Progenitor cell of endocrine pancreas (in vitro differentiated cells): ENCODE measurements at regions not wholly inside any gene's neighbourhood (a gene's known extent, or its start where the extent isn't known, plus 50 kb on each side); places are given as distances from the start of the nearest gene placed in this dataset.
"Not testable (repeated sequence)": the region's sequence is repeated elsewhere in the genome, so short reads cannot be mapped to it uniquely, and the experiment has no call there.

Source experiments
- DNase-seq: peaks from one replicate; pipeline ENCODE4 v3.0.0; 2021; ENCODE audit warnings: low spot score; ENCODE audit not compliant: unreplicated experiment
- H3K27ac Mint-ChIP-seq: 2 replicates; pipeline ENCODE4 v1.8.0; 2021; ENCODE audit warnings: mild to moderate bottlenecking, moderate library complexity, mixed read lengths
- H3K27me3 Mint-ChIP-seq: 2 replicates; pipeline ENCODE4 v1.8.0; 2021; ENCODE audit warnings: mixed read lengths
- H3K36me3 Mint-ChIP-seq: 2 replicates; pipeline ENCODE4 v1.8.0; 2022; ENCODE audit warnings: mixed read lengths; ENCODE audit not compliant: insufficient read depth
- H3K4me1 Mint-ChIP-seq: 2 replicates; pipeline ENCODE4 v1.8.0; 2021; ENCODE audit warnings: low read depth, mixed read lengths
- H3K4me3 Mint-ChIP-seq: 2 replicates; pipeline ENCODE4 v1.8.0; 2021; ENCODE audit warnings: low read depth, mild to moderate bottlenecking, moderate library complexity, mixed read lengths
- H3K9me3 Mint-ChIP-seq: 2 replicates; pipeline ENCODE4 v1.8.0; 2021; ENCODE audit warnings: low read depth, mixed read lengths
- CTCF ChIP-seq: fragments of 200-600 bp; sonication (generic); IDR thresholded peaks from one replicate; pipeline ENCODE4 v1.5.0; 2021; ENCODE audit warnings: antibody characterized with exemption, mild to moderate bottlenecking; ENCODE audit not compliant: unreplicated experiment

- H3K9me3 Mint-ChIP-seq = peaks cover 13% of the 10 kb centered on the region
- H3K27me3 Mint-ChIP-seq = no peaks in the 10 kb centered on the region
- DNase-seq = no peak
- no peak overlapping the region for H3K4me3 Mint-ChIP-seq
- no peaks in the 10 kb centered on the region for H3K4me1 Mint-ChIP-seq
- no peak for TF ChIP-seq CTCF
- H3K36me3 Mint-ChIP-seq = no peaks in the 10 kb centered on the region
- no peak overlapping the region for H3K27ac Mint-ChIP-seq
Observed at GRCh38 chr2:38138996-38139395, 63.0 kb upstream of the CYP1B1 start.

- Mint-ChIP-seq H3K27me3 (no peaks in the 10 kb centered on the region), H3K36me3 (no peaks in the 10 kb centered on the region), H3K4me3 (no peak overlapping the region), H3K4me1 (no peaks in the 10 kb centered on the region), H3K27ac (no peak overlapping the region), H3K9me3 (peaks cover 13% of the 10 kb centered on the region)
- no peak for TF ChIP-seq CTCF
- no peak for DNase-seq
Observed at GRCh38 chr2:38138419-38138818, 62.5 kb upstream of the CYP1B1 start.

- not testable (repeated sequence) for H3K27me3 Mint-ChIP-seq, H3K27ac Mint-ChIP-seq, H3K4me3 Mint-ChIP-seq, H3K4me1 Mint-ChIP-seq, DNase-seq, H3K36me3 Mint-ChIP-seq
- H3K9me3 Mint-ChIP-seq = peaks cover 13% of the 10 kb centered on the region
Observed at GRCh38 chr2:38137958-38138357, 62.0 kb upstream of the CYP1B1 start.

- Mint-ChIP-seq H3K27ac (no peak overlapping the region), H3K27me3 (no peaks in the 10 kb centered on the region), H3K4me3 (no peak overlapping the region), H3K36me3 (peaks cover 3% of the 10 kb centered on the region), H3K9me3 (peaks cover 17% of the 10 kb centered on the region), H3K4me1 (no peaks in the 10 kb centered on the region)
- no peak for TF ChIP-seq CTCF
- no peak for DNase-seq
Observed at GRCh38 chr2:38131676-38132075, 55.7 kb upstream of the CYP1B1 start.

GRCh38 chr2:38130876-38131275 lies 54.9 kb upstream of the CYP1B1 start:
- DNase-seq = no peak
- no peaks in the 10 kb centered on the region for H3K4me1 Mint-ChIP-seq
- no peak for TF ChIP-seq CTCF
- H3K27ac Mint-ChIP-seq = no peak overlapping the region
- no peak overlapping the region for H3K4me3 Mint-ChIP-seq
- H3K36me3 Mint-ChIP-seq = peaks cover 6% of the 10 kb centered on the region
- peaks cover 21% of the 10 kb centered on the region for H3K9me3 Mint-ChIP-seq
- no peaks in the 10 kb centered on the region for H3K27me3 Mint-ChIP-seq

- Mint-ChIP-seq H3K9me3 (peaks cover 17% of the 10 kb centered on the region), H3K27ac (no peak overlapping the region), H3K4me1 (no peaks in the 10 kb centered on the region), H3K4me3 (no peak overlapping the region), H3K36me3 (peaks cover 6% of the 10 kb centered on the region), H3K27me3 (no peaks in the 10 kb centered on the region)
- TF ChIP-seq CTCF = no peak
- DNase-seq = no peak
Observed at GRCh38 chr2:38129987-38130386, 54.0 kb upstream of the CYP1B1 start.
